Fibroblast of gingiva (primary cell): ENCODE measurements at regions not wholly inside any gene's neighbourhood (a gene's known extent, or its start where the extent isn't known, plus 50 kb on each side); places are given as distances from the start of the nearest gene placed in this dataset.
"Not testable (repeated sequence)": the region's sequence is repeated elsewhere in the genome, so short reads cannot be mapped to it uniquely, and the experiment has no call there.

Source experiments
- DNase-seq: peaks from one replicate; pipeline ENCODE4 v3.0.0-alpha.2; 2011; ENCODE audit warnings: low read depth

- no peak for DNase-seq
Measured at GRCh38 chr5:30150231-30150630, 1043.3 kb upstream of the CDH6 start.

- DNase-seq, result no peak
Measured at GRCh38 chr5:30149526-30149925, 1044.0 kb upstream of the CDH6 start.

- no peak for DNase-seq
Measured at GRCh38 chr5:30147976-30148375, 1045.5 kb upstream of the CDH6 start.

- not testable (repeated sequence) for DNase-seq
Measured at GRCh38 chr5:30144059-30144458, 1049.4 kb upstream of the CDH6 start.

GRCh38 chr5:30142432-30142831 lies 1051.1 kb upstream of the CDH6 start:
- DNase-seq, result no peak

- no peak for DNase-seq
Measured at GRCh38 chr5:30121043-30121442, 1072.4 kb upstream of the CDH6 start.

GRCh38 chr5:30117135-30117534 lies 1076.4 kb upstream of the CDH6 start:
- no peak for DNase-seq

GRCh38 chr5:30113542-30113941 lies 1079.9 kb upstream of the CDH6 start:
- no peak for DNase-seq

- DNase-seq, result no peak
Measured at GRCh38 chr5:30112867-30113266, 1080.6 kb upstream of the CDH6 start.

- DNase-seq, result no peak
Measured at GRCh38 chr5:30108051-30108450, 1085.4 kb upstream of the CDH6 start.

GRCh38 chr5:30106596-30106995 lies 1086.9 kb upstream of the CDH6 start:
- no peak for DNase-seq

GRCh38 chr5:30104872-30105596 lies 1088.5 kb upstream of the CDH6 start:
- no peak for DNase-seq

GRCh38 chr5:30103452-30104202 lies 1089.9 kb upstream of the CDH6 start:
- no peak for DNase-seq

- no peak for DNase-seq
Measured at GRCh38 chr5:30103052-30103451, 1090.4 kb upstream of the CDH6 start.

GRCh38 chr5:30102185-30102584 lies 1091.3 kb upstream of the CDH6 start:
- DNase-seq, result no peak

- DNase-seq, result no peak
Measured at GRCh38 chr5:30100929-30101328, 1092.6 kb upstream of the CDH6 start.

- no peak for DNase-seq
Measured at GRCh38 chr5:30100148-30100713, 1093.3 kb upstream of the CDH6 start.

GRCh38 chr5:30099634-30100033 lies 1093.9 kb upstream of the CDH6 start:
- DNase-seq, result no peak

- no peak for DNase-seq
Measured at GRCh38 chr5:30098940-30099339, 1094.5 kb upstream of the CDH6 start.

- DNase-seq, result no peak
Measured at GRCh38 chr5:30092548-30092947, 1100.9 kb upstream of the CDH6 start.

- no peak for DNase-seq
Measured at GRCh38 chr5:30069441-30070263, 1123.8 kb upstream of the CDH6 start.

- DNase-seq, result no peak
Measured at GRCh38 chr5:30063503-30063902, 1130.0 kb upstream of the CDH6 start.
